Muscle layer of colon (tissue), 2 donors: ENCODE measurements at regions not wholly inside any gene's neighbourhood (a gene's known extent, or its start where the extent isn't known, plus 50 kb on each side); places are given as distances from the start of the nearest gene placed in this dataset.

Experiments used
- H3K27ac ChIP-seq: one replicate; pipeline ENCODE4 v1.7.0; 2013; ENCODE audit warnings: low read depth, mild to moderate bottlenecking, low read length, moderate library complexity
- H3K27me3 ChIP-seq, 2 donors: one replicate each; pipeline ENCODE4 v1.7.0; 2013; ENCODE audit warnings: low read length in 2 of 2, mild to moderate bottlenecking in 2 of 2; ENCODE audit not compliant: insufficient read depth in 2 of 2, control insufficient read depth in 1 of 2
- H3K36me3 ChIP-seq: one replicate; pipeline ENCODE4 v1.7.0; 2013; ENCODE audit warnings: mild to moderate bottlenecking, low read length; ENCODE audit not compliant: insufficient read depth
- H3K4me1 ChIP-seq: one replicate; pipeline ENCODE4 v1.7.0; 2013; ENCODE audit warnings: mild to moderate bottlenecking, low read length; ENCODE audit not compliant: insufficient read depth
- H3K4me3 ChIP-seq, 2 donors: one replicate each; pipeline ENCODE4 v1.7.0; 2013; ENCODE audit warnings: low read length in 2 of 2, low read depth in 1 of 2, mild to moderate bottlenecking in 1 of 2, moderate library complexity in 1 of 2
- H3K9ac ChIP-seq: one replicate; pipeline ENCODE4 v1.7.0; 2013; ENCODE audit warnings: low read length
- H3K9me3 ChIP-seq: one replicate; pipeline ENCODE4 v1.7.0; 2013; ENCODE audit warnings: mild to moderate bottlenecking, low read length
- donor health status: abdominal sarcoma.
- donor health status: Adenocarcinoma of cecum.

DNA sequence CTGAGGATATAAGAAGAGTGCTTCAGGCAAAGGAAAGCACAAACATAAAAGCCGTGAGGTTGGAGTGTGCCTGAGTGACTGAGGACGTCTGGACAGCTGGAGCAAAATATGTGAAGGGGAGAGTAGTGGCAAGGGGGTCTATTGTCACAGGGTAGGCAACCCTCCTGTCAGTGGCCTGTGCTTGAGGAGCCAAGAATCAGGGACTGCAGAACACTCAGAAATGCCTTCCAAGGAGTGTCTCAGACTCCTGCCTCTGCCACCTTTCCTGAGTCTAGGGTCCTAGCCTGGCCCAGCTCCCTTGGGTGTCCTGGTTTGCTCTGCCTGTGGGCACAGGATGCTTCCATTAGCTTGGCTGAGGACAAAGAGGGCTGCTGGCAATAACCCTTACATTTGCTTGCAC, 152.5 kb upstream of the PJA1 start:
- Histone ChIP-seq H3K9me3 (no peaks in the 10 kb centered on the region), H3K27ac (no peak overlapping the region), H3K4me1 (no peaks in the 10 kb centered on the region), H3K9ac (no peak overlapping the region), H3K36me3 (no peaks in the 10 kb centered on the region), H3K27me3 (peaks cover 0 to 9% of the 10 kb centered on the region in 2 donors), H3K4me3 (no peak overlapping the region)

DNA sequence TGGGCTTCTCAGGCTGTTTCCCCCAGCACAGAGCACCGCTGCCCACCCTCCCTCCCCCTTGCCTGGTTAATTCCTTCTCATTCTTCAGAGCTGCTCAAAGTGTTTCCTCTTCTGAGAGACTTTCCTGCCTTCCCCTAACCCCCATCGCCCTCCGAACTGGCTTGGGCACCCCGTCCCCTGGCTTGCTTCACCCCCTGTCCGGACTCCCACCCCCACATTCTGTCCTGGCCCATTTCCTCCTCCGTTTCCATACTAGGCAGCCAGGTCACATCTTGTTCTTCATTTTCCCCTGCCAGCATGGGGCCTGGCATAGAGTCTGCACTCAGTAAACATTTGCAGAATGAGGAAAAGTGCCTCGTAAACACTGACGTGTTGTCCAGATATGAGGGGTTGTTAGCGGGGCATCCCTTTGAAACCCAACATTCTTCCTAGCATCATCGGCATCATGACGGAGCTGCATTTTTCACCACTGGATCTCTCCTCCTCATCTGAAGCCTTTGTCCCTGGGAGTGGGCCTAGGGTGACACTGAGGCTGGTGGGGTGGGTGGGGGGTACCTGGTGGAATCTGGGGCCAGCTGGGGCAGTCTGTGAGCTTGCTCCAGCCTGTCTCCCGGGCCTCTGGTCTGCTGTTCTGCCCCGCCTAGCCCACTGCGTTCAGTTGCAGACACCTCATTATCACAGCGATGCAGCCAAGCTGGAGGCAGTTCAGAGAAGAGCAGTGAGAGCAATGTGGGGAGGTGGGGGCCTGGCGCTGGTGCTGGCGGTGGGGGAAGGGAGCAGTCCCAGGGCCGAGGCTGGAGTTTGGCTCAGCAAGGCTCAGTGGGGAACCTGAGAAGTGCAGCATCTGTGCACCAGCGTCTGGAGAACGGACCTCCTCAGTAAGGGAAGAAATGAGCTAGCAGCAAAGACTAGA, 149.4 kb upstream of the PJA1 start:
- no peak overlapping the region for H3K27ac ChIP-seq
- no peaks in the 10 kb centered on the region for H3K4me1 ChIP-seq
- no peaks in the 10 kb centered on the region for H3K9me3 ChIP-seq
- H3K27me3 ChIP-seq: peaks cover 0 to 16% of the 10 kb centered on the region in 2 donors
- H3K9ac ChIP-seq: no peak overlapping the region
- no peaks in the 10 kb centered on the region for H3K36me3 ChIP-seq
- H3K4me3 ChIP-seq: no peak overlapping the region

- H3K4me3 ChIP-seq: no peak overlapping the region
- no peaks in the 10 kb centered on the region for H3K4me1 ChIP-seq
- no peaks in the 10 kb centered on the region for H3K36me3 ChIP-seq
- H3K9me3 ChIP-seq: no peaks in the 10 kb centered on the region
- peaks cover 0 to 13% of the 10 kb centered on the region in 2 donors for H3K27me3 ChIP-seq
- H3K27ac ChIP-seq: no peak overlapping the region
- no peak overlapping the region for H3K9ac ChIP-seq
Measured at GRCh38 chrX:69313617-69314290, 148.5 kb upstream of the PJA1 start.

- Histone ChIP-seq H3K9ac (no peak overlapping the region), H3K4me3 (no peak overlapping the region), H3K27ac (no peak overlapping the region), H3K4me1 (no peaks in the 10 kb centered on the region), H3K36me3 (no peaks in the 10 kb centered on the region), H3K27me3 (peaks cover 0 to 8% of the 10 kb centered on the region in 2 donors), H3K9me3 (no peaks in the 10 kb centered on the region)
Measured at GRCh38 chrX:69311936-69312670, 146.8 kb upstream of the PJA1 start.

- H3K9ac ChIP-seq: no peak overlapping the region
- H3K27me3 ChIP-seq: peaks cover 9 to 26% of the 10 kb centered on the region in 2 donors
- no peaks in the 10 kb centered on the region for H3K36me3 ChIP-seq
- H3K4me1 ChIP-seq: no peaks in the 10 kb centered on the region
- H3K4me3 ChIP-seq: no peak overlapping the region
- H3K27ac ChIP-seq: no peak overlapping the region
- H3K9me3 ChIP-seq: no peaks in the 10 kb centered on the region
Measured at GRCh38 chrX:69309074-69309792, 144.0 kb upstream of the PJA1 start.

DNA sequence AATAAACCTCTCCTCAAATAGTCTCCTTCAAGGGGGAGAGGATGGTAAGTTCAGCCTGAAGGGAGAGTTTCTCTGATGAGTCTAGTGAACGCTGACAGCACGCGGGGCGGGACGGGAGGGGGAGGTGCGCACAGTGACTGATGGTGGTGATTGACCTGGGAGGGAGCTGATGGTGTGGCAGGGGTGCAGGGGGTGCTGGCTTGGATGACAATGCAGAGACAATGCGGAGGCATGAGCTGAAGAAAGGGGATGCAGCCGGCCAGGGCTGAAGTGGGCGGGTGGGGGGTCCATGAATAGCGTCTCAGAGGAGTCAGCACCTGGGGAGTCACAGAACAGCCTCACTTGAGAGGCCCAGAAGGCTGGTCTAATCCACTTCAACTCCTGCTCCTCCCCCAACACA, 142.5 kb upstream of the PJA1 start:
- Histone ChIP-seq H3K36me3 (no peaks in the 10 kb centered on the region), H3K27me3 (peaks cover 20 to 41% of the 10 kb centered on the region in 2 donors), H3K9ac (no peak overlapping the region), H3K27ac (no peak overlapping the region), H3K4me3 (no peak overlapping the region), H3K9me3 (no peaks in the 10 kb centered on the region), H3K4me1 (no peaks in the 10 kb centered on the region)

DNA sequence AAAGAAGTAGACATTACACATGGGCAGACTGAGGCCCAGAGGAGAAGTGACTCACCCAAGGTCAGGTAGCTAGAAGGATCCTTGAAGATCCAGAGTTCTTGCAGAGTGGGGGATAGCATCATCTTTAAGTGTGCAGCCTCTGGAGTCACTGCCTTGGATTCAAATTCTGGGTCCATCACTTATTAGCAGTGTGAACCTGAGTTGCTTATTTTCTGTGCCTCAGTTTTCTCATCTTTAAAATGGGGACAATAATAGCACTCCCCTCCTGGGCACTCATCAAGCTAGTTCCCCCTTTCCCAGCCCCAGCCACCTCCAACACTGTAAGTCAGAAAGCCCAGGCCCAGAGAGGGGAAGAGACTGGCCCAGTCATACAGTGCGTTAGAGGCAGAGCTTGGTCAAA, 141.8 kb upstream of the PJA1 start:
- Histone ChIP-seq H3K27me3 (peaks cover 24 to 45% of the 10 kb centered on the region in 2 donors), H3K9me3 (no peaks in the 10 kb centered on the region), H3K4me3 (no peak overlapping the region), H3K9ac (no peak overlapping the region), H3K4me1 (no peaks in the 10 kb centered on the region), H3K27ac (no peak overlapping the region), H3K36me3 (no peaks in the 10 kb centered on the region)

- Histone ChIP-seq H3K4me1 (no peaks in the 10 kb centered on the region), H3K9me3 (no peaks in the 10 kb centered on the region), H3K4me3 (no peak overlapping the region), H3K36me3 (no peaks in the 10 kb centered on the region), H3K9ac (no peak overlapping the region), H3K27ac (no peak overlapping the region), H3K27me3 (peaks cover 27 to 46% of the 10 kb centered on the region in 2 donors)
Measured at GRCh38 chrX:69306063-69306404, 140.8 kb upstream of the PJA1 start.

GRCh38 chrX:69305333-69306062, 140.2 kb upstream of the PJA1 start:
- Histone ChIP-seq H3K4me3 (no peak overlapping the region), H3K36me3 (no peaks in the 10 kb centered on the region), H3K27ac (no peak overlapping the region), H3K9ac (no peak overlapping the region), H3K27me3 (peaks cover 27 to 46% of the 10 kb centered on the region in 2 donors), H3K9me3 (no peaks in the 10 kb centered on the region), H3K4me1 (no peaks in the 10 kb centered on the region)

DNA sequence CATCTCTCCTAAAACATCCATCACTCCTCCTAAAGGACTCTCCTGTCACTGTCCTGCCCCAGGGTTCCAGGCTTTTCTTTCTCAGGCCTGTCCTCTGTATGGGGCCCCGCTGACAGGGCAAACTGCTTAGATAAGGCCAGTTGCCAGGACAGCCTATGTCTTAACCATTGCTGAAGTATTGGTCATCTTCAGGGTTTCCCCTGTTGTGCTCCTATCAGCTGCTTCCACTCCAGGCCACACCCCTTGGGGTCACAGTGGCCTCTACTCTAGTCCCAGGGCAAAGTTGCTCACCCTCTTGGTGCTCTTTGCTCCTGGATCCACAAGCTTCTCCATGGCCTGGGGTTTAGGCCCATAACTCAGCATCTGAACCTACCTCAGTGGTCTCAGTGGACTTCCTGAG, 138.0 kb upstream of the PJA1 start:
- no peaks in the 10 kb centered on the region for H3K9me3 ChIP-seq
- no peaks in the 10 kb centered on the region for H3K4me1 ChIP-seq
- H3K27ac ChIP-seq: no peak overlapping the region
- H3K4me3 ChIP-seq: no peak overlapping the region
- no peaks in the 10 kb centered on the region for H3K36me3 ChIP-seq
- no peak overlapping the region for H3K9ac ChIP-seq
- H3K27me3 ChIP-seq: peaks cover 27 to 46% of the 10 kb centered on the region in 2 donors
